Prostate gland (tissue), 2 donors: ENCODE measurements at regions not wholly inside any gene's neighbourhood (a gene's known extent, or its start where the extent isn't known, plus 50 kb on each side); places are given as distances from the start of the nearest gene placed in this dataset.

ENCODE experiments used
- POLR2AphosphoS5 ChIP-seq: sonication (generic); formaldehyde crosslinking; IDR thresholded peaks from one replicate; pipeline ENCODE4 v1.6.1; 2017; ENCODE audit warnings: antibody characterized with exemption
- TF ChIP-seq, protein P1 (sequence below), 4 experiments: fragments of 200-600 bp in 2 of 4; fragments of 450-650 bp in 2 of 4; sonication (generic) in 2 of 4; IDR thresholded peaks; 1 replicate in 3 of 4; 2 replicates in 1 of 4; pipeline ENCODE4 v1.5.1; 2016 to 2019; ENCODE audit warnings: antibody characterized with exemption in 4 of 4, mild to moderate bottlenecking in 2 of 4, moderate library complexity in 2 of 4

DNA sequence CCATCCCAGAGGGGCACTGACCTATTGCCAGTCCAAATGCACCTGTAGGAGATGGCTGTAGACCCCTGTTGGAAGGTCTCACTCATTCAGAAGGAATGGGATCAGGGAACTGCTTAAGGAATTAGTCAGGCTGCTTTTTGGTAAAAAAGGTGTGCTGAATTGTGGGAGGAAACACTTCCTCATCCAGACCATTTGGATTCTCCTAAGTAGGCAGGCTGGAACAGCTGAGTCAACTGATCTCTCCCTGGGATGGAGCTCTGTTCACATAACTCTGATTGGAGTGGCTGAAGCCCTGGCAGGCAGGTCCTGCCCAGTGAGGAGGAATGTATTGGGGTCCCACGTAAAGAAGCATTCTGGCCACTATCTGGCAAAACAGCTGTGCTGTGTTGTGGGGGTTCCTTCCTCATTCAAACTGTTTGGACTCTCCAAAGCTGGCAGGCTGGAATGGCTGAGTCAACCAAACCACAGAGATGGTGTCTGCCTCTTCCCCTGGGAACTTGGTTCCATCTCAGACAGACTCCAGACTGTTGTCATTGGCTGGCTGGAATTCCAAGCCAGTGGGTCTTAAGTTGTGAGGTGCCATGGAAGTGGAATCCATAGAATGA is 70.7 kb upstream of the PDC start:
- TF ChIP-seq, protein P1, sequence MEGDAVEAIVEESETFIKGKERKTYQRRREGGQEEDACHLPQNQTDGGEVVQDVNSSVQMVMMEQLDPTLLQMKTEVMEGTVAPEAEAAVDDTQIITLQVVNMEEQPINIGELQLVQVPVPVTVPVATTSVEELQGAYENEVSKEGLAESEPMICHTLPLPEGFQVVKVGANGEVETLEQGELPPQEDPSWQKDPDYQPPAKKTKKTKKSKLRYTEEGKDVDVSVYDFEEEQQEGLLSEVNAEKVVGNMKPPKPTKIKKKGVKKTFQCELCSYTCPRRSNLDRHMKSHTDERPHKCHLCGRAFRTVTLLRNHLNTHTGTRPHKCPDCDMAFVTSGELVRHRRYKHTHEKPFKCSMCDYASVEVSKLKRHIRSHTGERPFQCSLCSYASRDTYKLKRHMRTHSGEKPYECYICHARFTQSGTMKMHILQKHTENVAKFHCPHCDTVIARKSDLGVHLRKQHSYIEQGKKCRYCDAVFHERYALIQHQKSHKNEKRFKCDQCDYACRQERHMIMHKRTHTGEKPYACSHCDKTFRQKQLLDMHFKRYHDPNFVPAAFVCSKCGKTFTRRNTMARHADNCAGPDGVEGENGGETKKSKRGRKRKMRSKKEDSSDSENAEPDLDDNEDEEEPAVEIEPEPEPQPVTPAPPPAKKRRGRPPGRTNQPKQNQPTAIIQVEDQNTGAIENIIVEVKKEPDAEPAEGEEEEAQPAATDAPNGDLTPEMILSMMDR (IDR thresholded peaks at IDR 0.05) = no peak
- no peak for TF ChIP-seq POLR2AphosphoS5
